Astrocyte (in vitro differentiated cells and primary cell): ENCODE measurements at regions not wholly inside any gene's neighbourhood (a gene's known extent, or its start where the extent isn't known, plus 50 kb on each side); places are given as distances from the start of the nearest gene placed in this dataset.

Experiments
- DNase-seq: peaks from one replicate; pipeline ENCODE4 v3.0.0-alpha.2; 2010; ENCODE audit warnings: low read depth
- FAIRE-seq: peaks from 2 replicates; lab custom pipeline; 2011; peaks lifted over from hg19 to GRCh38; lab: Jason Lieb, UNC
- H2AFZ ChIP-seq: 2 replicates; pipeline ENCODE4 v1.6.0; 2012; ENCODE audit warnings: low read depth, low read length, inconsistent platforms
- H3K27ac ChIP-seq: 2 replicates; pipeline ENCODE4 v1.5.1; 2011; ENCODE audit warnings: low read depth, low read length, inconsistent platforms
- H3K27me3 ChIP-seq: 2 replicates; pipeline ENCODE4 v1.6.0; 2011; ENCODE audit warnings: low read length, inconsistent platforms; ENCODE audit not compliant: insufficient read depth
- H3K36me3 ChIP-seq: 2 replicates; pipeline ENCODE4 v1.5.1; 2011; ENCODE audit warnings: low read length, inconsistent platforms; ENCODE audit not compliant: insufficient read depth
- H3K4me1 ChIP-seq: 2 replicates; pipeline ENCODE4 v1.5.1; 2011; ENCODE audit warnings: low read length, inconsistent platforms; ENCODE audit not compliant: insufficient read depth
- H3K4me2 ChIP-seq: 2 replicates; pipeline ENCODE4 v1.6.0; 2012; ENCODE audit warnings: low read length, inconsistent platforms
- H3K4me3 ChIP-seq: 2 replicates; pipeline ENCODE4 v1.5.1; 2011; ENCODE audit warnings: low read depth, mild to moderate bottlenecking, low read length, inconsistent platforms; ENCODE audit not compliant: insufficient read depth
- H3K79me2 ChIP-seq: 2 replicates; pipeline ENCODE4 v1.6.0; 2012; ENCODE audit warnings: mild to moderate bottlenecking, low read length, inconsistent platforms; ENCODE audit not compliant: insufficient read depth
- H3K9ac ChIP-seq: 2 replicates; pipeline ENCODE4 v1.6.0; 2012; ENCODE audit warnings: mild to moderate bottlenecking, low read length, inconsistent platforms
- H3K9me3 ChIP-seq: 2 replicates; pipeline ENCODE4 v1.5.1; 2012; ENCODE audit warnings: low read depth, mild to moderate bottlenecking, low read length, inconsistent platforms; ENCODE audit not compliant: insufficient read depth
- H4K20me1 ChIP-seq: 2 replicates; pipeline ENCODE4 v1.6.0; 2012; ENCODE audit warnings: low read length, inconsistent platforms; ENCODE audit not compliant: insufficient read depth
- H3K27ac Mint-ChIP-seq: one replicate; pipeline ENCODE4 v1.8.0; 2021; ENCODE audit warnings: mild to moderate bottlenecking, mixed read lengths; ENCODE audit not compliant: unreplicated experiment
- H3K27me3 Mint-ChIP-seq: one replicate; pipeline ENCODE4 v1.8.0; 2021; ENCODE audit warnings: low read depth, mixed read lengths; ENCODE audit not compliant: unreplicated experiment
- H3K36me3 Mint-ChIP-seq: one replicate; pipeline ENCODE4 v1.8.0; 2021; ENCODE audit warnings: low read depth, mixed read lengths; ENCODE audit not compliant: unreplicated experiment
- H3K4me1 Mint-ChIP-seq: one replicate; pipeline ENCODE4 v1.8.0; 2021; ENCODE audit warnings: low read depth, mixed read lengths; ENCODE audit not compliant: unreplicated experiment
- H3K4me3 Mint-ChIP-seq: one replicate; pipeline ENCODE4 v1.8.0; 2021; ENCODE audit warnings: mild to moderate bottlenecking, moderate library complexity, mixed read lengths; ENCODE audit not compliant: unreplicated experiment
- H3K9me3 Mint-ChIP-seq: one replicate; pipeline ENCODE4 v1.8.0; 2021; ENCODE audit warnings: mild to moderate bottlenecking, mixed read lengths; ENCODE audit not compliant: unreplicated experiment
- CTCF ChIP-seq: IDR thresholded peaks from 2 replicates; pipeline ENCODE4 v1.5.1; 2011; ENCODE audit warnings: low read depth, mild to moderate bottlenecking, inconsistent platforms, low read length, moderate library complexity; ENCODE audit not compliant: insufficient read depth
- EZH2 ChIP-seq: IDR thresholded peaks from 2 replicates; pipeline ENCODE4 v1.6.1; 2012; ENCODE audit warnings: mild to moderate bottlenecking, low read length, inconsistent platforms; ENCODE audit not compliant: insufficient read depth

- no peak for TF ChIP-seq CTCF
- TF ChIP-seq EZH2, result no peak
- no peak for DNase-seq
- peaks cover 4% of the 10 kb centered on the region for H3K9me3 Mint-ChIP-seq
- Histone ChIP-seq H3K4me1 (no peaks in the 10 kb centered on the region), H3K9ac (no peak overlapping the region), H3K4me3 (no peak overlapping the region), H3K79me2 (no peaks in the 10 kb centered on the region), H3K27ac (no peak overlapping the region), H3K9me3 (peaks cover 4% of the 10 kb centered on the region), H4K20me1 (no peaks in the 10 kb centered on the region), H3K27me3 (no peaks in the 10 kb centered on the region), H2AFZ (no peak overlapping the region), H3K4me2 (no peak overlapping the region), H3K36me3 (no peaks in the 10 kb centered on the region)
- no peak for FAIRE-seq
- no peak overlapping the region for H3K27ac Mint-ChIP-seq
- no peaks in the 10 kb centered on the region for H3K27me3 Mint-ChIP-seq
- H3K4me1 Mint-ChIP-seq, result peaks cover 7% of the 10 kb centered on the region
- H3K36me3 Mint-ChIP-seq, result no peaks in the 10 kb centered on the region
- H3K4me3 Mint-ChIP-seq, result no peak overlapping the region
These were observed 244.2 kb downstream of the NHLRC3 start for GRCh38 chr13:39282400-39282972.

- Mint-ChIP-seq H3K36me3 (no peaks in the 10 kb centered on the region), H3K27me3 (no peaks in the 10 kb centered on the region), H3K9me3 (peaks cover 7% of the 10 kb centered on the region), H3K4me1 (peaks cover 7% of the 10 kb centered on the region), H3K27ac (no peak overlapping the region), H3K4me3 (no peak overlapping the region)
- Histone ChIP-seq H3K27ac (no peak overlapping the region), H3K9me3 (peaks cover 4% of the 10 kb centered on the region), H4K20me1 (no peaks in the 10 kb centered on the region), H2AFZ (no peak overlapping the region), H3K79me2 (no peaks in the 10 kb centered on the region), H3K9ac (no peak overlapping the region), H3K27me3 (no peaks in the 10 kb centered on the region), H3K4me1 (no peaks in the 10 kb centered on the region), H3K4me2 (no peak overlapping the region), H3K4me3 (no peak overlapping the region), H3K36me3 (no peaks in the 10 kb centered on the region)
- TF ChIP-seq CTCF (no peak), EZH2 (no peak)
- DNase-seq, result no peak
- no peak for FAIRE-seq
These were observed 244.8 kb downstream of the NHLRC3 start for GRCh38 chr13:39283072-39283471.

DNA sequence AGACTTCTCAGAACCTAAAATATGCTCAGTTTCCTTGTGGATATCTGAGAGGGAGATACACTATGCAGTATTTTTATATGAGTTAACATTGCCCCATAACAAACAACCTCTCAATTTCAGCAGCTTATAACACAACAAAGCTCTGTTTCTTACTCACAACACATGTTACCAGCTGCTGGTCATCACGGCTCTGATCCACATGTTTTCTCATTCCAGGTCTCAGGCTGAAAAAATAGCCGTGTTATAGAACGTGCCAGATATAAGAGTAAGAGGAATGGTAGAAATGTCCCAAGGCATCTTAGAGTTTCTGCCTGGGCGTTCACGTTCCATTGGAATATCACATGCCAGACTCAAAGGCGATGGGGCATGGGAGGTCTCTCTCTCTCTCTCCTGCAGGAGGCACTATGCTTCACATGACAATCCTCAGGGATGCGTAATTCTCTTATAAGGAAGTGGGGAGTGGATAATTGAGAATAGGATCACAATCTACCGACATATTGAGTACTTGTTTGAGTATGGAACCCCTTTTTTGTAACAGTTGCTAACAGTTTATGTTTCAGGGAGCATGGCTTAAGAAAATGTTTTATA lies 246.6 kb downstream of the NHLRC3 start:
- H3K27me3 ChIP-seq, result no peaks in the 10 kb centered on the region
- H3K79me2 ChIP-seq, result no peaks in the 10 kb centered on the region
- FAIRE-seq, result no peak
- no peaks in the 10 kb centered on the region for H3K36me3 ChIP-seq
- Mint-ChIP-seq H3K4me1 (peaks cover 7% of the 10 kb centered on the region), H3K36me3 (no peaks in the 10 kb centered on the region), H3K27ac (no peak overlapping the region), H3K27me3 (no peaks in the 10 kb centered on the region), H3K9me3 (peaks cover 7% of the 10 kb centered on the region), H3K4me3 (no peak overlapping the region)
- no peak for DNase-seq
- H2AFZ ChIP-seq, result no peak overlapping the region
- no peak overlapping the region for H3K9ac ChIP-seq
- TF ChIP-seq EZH2, result no peak
- no peak for TF ChIP-seq CTCF
- no peaks in the 10 kb centered on the region for H3K4me1 ChIP-seq
- H3K27ac ChIP-seq, result no peak overlapping the region
- peaks cover 4% of the 10 kb centered on the region for H3K9me3 ChIP-seq
- H3K4me2 ChIP-seq, result no peak overlapping the region
- no peak overlapping the region for H3K4me3 ChIP-seq
- H4K20me1 ChIP-seq, result no peaks in the 10 kb centered on the region
